Kasumi-1 (cell line): ENCODE measurements at regions not wholly inside any gene's neighbourhood (a gene's known extent, or its start where the extent isn't known, plus 50 kb on each side); places are given as distances from the start of the nearest gene placed in this dataset.
"Not testable (repeated sequence)": the region's sequence is repeated elsewhere in the genome, so short reads cannot be mapped to it uniquely, and the experiment has no call there.

Experiments
- DNase-seq, 2 experiments: peaks; one replicate each; lab custom pipeline; 2025; lab: John Stamatoyannopoulos, UW

DNA sequence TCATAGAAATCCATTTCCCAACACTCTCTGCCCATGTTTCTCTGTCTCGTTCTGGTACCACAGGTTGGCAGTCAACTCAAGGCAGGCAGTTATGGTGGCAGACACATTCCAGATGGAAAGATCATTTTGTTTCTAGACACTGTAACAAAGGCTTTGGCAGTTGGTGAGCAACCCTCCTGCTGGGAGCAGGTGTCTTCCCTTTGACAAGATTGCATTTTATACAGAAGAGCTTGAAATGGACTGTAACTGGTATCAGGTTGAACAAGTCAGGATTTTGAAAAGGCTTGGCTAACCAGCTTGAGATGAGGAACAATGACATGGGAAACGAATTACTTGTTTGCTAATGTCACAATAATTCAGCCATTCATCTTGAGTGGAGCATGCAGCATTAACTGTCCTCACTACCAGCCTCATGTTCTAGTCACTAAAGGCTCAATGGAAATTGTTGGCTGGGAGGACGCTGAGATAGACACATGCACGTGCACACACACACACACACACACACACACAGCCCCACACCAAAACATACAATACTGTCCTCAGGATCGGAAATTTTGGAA, 170.0 kb downstream of the SEMA6D start:
- no peak for DNase-seq

DNA sequence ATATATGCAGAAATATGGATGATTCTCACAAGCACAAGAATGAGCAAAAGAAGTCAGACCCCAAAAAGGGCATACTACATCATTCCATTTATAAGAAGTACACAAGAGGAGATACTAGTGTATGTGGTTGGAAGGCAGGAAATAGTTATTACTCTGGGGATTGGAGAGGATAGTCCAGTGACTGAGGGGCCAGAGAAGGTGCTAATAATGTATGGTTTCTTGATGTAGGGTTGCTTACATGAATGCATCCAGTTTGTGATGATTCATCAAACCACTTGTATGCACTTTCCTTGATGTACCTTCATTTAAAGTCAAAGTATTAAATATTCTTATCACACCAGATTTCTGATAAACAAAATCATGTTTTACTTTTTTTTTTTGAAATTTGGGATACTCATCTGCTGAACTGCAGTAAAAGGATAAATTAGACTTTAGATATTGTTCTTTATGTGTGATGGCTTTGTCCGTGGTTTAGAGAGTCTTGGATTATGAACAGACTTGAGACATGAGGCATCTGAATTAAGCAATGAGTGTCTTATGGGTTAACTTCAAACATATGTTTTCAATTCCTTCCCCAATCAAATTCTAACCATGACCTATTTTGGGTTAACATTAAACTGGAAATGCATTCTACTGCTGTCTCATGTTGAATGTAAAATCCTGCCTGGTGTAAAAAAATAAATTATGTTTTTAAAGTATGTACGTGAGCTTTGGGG, 171.2 kb downstream of the SEMA6D start:
- DNase-seq, result no peak

DNA sequence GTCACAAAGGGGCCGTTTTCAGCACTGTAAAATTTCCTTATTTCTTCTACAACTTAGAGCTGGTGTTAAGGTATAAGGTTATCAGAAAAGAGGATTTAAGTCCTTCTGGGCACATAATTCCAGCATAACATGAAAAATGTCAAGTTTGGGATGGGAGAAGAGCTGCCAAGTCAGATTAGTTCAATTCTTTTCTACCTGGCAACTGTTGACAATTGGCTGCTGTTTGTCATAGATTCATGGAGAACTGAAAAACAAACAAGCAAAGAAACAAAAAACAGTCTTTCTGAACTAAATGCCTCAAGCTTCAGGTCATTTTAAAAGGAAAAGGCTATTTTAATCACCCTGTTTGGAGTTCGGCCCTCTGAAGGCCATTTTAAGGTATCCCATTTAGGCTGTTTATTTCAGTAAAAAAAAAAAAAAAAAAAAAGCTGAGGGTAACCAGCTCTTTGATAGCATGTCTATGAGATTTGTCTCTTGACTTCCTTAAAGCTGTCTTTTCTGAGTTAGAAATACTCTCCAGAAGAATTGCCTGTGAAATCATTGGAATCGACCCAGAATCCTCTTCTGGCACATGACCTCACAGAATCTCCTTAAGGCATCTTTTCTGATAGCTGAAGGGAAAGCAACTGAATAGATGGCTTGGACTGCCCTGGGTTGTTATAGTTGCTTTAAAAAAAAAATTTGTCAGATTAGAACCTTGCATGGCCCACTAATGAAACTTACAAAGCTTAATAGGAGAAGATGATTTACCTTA, 173.3 kb downstream of the SEMA6D start:
- no peak for DNase-seq

DNA sequence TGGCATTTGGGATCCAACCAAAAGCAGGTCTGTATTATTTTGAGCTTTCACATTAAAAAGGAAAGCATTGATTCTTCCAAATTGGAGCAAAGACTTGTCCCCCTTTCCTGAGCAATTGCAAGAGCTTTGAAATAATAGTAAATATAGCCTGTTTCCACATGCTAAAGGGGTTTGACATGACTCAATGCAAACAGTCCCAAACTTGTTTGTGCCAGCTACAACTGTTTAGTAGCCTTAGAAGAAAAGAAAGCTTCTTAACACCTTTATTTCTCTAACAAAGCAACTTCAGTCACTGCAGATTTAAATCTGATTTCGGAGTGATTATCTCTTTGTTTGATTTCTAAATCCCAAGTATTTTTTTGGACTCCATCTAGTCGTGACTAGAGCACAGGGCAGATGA, 180.2 kb downstream of the SEMA6D start:
- no peak for DNase-seq

DNA sequence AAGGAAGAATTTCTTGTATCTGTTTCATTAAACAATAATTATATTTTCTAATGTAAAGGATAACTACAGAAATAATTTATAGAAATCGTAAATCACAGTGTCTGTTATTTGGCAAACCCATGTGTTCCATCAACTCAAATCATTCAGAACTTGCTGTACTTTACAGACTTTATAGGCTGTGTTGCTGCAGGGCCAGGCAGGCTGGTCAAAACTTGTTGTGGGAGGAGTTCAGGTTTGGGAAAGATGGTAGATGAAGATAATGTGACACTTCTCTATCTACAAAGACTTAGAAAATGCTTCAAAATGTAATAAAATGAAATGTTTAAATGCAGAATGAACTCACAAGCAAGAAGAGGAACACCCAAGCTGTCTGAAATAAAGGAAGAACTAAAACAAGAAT, 183.4 kb downstream of the SEMA6D start:
- DNase-seq, result no peak

DNA sequence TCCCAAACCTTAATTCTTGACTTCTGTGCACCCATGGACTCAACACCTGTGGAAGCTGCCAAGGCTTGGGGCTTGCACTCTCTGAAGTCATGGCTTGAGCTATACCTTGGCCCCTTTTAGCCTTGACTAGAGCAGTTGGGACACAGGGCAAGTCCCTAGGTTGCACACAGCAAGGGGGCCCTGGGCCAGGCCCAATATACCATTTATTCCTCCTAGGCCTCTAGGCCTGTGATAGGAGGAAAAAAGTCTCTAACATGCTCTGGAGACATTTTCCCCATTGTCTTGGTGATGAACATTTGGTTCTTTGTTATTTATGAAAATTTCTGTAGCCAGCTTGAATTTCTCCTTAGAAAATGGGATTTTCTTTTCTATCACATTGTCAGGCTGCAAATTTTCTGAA, 186.1 kb downstream of the SEMA6D start:
- no peak for DNase-seq

DNA sequence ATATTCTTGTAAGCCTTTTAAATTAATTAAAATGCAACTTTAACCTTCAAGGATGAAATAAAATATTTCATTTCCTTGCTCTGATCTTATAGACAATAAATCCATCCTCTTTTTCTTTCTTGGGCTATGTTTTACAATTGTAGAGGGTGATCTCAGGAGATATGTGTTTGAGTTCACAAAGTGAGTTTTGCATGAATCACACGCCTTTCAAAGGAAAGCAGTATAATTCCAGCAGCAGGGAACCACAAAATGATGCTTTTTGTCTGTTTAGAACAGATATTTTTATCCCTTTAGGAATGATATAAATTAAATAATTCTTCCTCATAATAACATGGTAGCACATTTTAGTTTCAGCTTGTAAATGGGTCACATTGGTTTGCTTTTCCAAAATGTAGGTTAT, 191.2 kb downstream of the SEMA6D start:
- DNase-seq, result no peak

DNA sequence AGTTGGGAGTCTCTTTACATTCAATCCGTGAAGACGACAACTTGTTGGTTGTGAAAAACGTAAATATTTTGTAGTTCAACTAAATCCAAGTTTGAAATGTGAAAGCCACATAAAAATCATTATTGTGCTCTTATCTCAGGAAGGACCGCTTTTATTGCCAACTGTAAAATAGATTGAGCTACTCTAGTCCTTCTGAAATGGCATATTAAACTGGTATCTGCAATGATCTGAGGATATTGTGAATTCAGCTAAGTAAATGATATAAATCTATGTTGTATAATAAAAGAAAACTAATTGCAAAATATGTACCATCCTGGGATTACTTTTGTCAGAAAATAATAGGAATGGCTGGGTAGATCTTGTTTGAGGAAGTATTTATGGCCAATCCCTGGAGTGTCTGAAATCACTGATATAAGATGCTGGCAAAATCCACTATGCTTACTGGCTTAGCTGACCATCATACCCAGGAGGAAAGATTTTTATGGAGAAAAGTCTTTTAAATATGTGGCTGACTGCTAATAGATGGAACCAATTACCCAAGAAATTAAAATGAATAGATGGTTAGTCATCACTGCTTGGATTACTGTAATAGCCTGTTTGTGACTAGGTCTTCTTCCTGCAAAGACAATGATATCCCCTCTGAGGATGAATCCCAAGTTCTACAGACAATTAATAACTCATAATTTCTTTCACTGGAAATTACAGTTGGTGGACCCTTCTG, 191.8 kb downstream of the SEMA6D start:
- no peak for DNase-seq

DNA sequence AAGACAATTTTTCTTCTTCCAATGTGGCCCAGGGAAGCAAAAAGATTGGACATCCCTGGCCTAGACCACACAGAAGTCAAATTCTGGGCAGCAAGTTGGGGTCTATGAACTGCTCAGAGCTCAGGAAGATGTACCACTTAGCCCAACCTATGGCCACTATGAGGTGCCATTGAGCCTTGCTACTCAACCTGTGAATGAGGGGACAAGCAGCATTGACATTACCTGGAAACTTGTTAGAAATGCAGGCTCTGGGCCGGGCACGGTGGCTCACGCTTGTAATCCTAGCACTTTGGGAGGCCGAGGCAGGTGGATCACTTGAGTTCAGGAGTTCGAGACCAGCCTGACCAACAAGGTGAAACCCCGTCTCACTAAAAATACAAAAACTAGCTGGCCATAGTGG, 195.6 kb downstream of the SEMA6D start:
- not testable (repeated sequence) for DNase-seq

DNA sequence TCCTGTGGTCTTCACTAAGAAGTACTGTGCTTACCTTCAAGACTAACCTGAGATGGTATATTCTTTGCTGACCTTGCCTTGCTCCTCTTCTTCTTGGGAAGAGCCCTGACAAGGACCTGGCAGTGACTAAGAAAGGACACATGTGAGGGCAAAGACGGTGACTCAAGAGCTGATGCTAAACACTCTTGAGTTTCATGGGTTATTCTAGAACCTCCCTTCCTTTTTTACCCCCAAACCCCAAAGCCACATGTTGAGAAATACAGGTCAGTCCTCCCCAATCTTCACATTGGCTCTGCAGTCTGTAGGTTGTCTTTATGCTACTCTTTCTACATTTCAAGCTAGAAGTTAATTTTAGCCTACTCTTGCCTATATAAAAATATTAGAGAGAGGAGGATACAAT, 200.6 kb downstream of the SEMA6D start:
- DNase-seq, result no peak

DNA sequence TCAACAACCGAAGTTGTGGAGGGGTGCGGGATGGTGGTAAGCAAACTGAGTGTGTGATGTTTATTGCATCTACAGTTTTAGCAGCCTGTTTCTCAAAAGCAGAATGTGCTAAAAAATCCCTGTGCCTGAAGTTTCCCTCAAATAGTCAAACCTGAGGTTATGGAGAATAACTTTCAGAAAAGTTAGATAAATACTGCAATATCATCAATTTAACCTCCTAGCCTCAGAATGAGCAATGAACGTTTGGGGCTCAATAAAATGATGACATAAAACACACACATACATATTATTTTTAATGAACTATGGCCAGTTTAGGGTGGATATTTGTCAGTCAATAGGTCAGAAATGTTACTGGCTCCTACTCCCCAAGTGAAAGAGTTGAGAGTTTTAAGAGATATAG, 201.6 kb downstream of the SEMA6D start:
- no peak for DNase-seq

DNA sequence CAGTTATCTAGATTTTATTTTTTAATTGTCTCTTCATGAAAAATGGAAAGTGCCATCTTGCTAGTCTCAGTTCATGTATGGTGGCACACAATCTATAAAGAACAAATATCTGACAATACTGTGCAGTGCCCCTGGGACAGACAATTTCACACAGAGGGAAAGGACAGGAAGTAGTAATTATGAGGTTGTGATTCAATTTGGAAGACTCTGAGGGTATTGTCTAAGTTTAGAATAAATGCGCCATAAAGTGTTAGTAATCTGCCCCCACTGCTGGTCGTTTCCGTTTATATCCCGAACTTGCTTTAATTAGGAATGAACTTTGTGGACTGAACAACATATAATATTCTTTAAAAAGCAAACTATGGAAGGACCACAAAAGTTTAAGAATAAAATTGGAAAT, 196.4 kb upstream of the SLC24A5 start:
- DNase-seq, result no peak

DNA sequence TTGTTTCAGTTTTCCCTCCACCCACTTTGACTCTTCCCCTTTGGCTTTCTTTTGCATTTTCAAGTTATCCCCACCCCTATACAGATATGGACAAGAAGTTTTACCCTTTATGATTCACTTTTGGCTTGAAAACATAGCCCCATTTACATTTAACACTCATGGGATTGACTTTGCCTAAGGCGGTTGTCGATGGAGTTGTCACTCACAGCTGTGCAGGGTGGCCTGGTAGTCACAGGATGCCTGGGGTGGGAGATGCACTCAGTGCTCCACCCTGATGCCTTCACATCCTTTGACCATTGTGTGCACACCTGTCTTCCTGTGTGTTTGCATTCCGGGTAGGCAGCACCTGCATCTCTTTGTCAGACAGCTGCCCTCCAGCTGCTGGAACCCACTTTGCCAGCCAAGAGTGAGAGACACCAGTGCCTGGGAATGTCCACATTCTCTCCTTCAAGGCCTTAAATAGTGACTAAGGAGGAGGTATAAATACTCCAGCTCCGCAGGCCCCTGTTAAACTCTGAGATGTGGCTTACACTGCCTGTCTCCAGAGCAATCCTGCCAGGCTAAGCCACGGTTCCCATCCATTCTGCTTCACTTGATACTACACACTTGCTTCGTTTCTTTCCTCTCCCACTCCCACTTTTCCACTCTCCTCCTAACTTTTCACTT, 191.5 kb upstream of the SLC24A5 start:
- DNase-seq, result no peak

DNA sequence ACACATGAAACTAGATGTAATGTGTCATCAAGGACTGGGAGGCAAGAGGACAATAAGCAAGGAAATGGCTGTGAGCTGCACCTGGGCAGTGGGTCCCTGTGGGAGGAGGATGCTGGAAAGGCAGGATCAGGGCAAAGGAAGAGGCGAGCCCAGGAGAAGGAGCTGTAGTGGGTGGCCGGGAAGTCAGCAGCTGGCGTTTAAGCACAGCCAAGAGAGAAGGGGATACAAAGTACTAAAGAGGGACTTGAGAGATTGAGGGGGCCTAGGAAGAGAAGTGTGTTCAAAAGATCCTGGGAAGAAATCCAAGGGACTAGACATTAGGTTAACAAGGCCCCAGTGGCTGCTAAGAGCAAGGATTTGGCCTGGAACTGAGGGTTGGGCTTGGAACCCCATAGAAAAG, 188.5 kb upstream of the SLC24A5 start:
- DNase-seq, result no peak

DNA sequence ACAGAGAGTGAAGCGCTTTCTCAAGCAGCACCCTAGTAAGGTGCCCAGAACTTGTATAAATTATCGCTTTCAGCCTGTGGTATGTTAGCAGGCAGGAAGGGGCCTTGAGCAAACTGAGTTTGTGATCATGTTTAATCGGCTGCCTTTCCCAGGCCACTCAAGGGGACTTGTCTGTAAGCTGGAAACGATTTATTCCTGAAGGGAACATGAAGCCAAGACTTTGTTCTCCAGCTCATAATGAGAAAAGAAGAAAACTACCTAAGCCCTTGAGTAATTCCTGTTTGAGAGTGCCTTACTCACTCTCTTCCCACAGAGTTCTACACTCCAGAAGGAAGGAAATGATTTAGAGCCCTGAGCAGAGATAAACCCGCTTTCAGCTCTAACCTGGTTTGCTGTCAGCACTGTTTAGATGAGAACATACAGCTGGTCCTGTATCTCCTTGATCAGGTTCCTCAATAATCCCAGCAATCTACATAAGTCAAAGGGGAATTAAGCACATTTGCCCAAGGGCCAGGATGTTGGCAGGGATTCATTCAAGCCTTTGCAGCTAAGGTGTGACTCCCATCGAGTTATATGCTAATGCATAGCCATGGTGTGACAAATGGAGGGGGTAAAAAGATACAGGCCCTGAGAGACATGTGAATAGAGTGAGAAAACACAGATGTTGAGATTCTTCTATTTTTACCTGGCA, 187.7 kb upstream of the SLC24A5 start:
- no peak for DNase-seq

DNA sequence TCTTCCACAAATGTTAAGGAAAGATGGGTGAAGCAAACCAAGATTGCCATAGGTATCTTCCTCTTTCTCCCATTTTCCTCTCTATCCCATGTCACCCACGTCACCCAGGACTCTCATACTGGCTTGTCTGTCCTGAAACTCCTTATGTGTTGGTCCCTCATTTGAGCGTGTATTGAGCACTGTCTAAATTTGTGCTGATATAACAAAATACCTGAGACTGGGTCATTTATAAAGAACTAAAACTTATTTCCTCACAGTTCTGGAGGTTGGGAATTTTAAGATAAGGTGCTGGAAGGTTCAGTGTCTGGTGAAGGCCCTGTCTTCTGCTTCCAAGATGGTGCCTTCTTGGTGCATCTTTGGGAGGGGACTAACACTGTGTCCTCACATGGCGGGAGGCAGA, 186.9 kb upstream of the SLC24A5 start:
- no peak for DNase-seq

DNA sequence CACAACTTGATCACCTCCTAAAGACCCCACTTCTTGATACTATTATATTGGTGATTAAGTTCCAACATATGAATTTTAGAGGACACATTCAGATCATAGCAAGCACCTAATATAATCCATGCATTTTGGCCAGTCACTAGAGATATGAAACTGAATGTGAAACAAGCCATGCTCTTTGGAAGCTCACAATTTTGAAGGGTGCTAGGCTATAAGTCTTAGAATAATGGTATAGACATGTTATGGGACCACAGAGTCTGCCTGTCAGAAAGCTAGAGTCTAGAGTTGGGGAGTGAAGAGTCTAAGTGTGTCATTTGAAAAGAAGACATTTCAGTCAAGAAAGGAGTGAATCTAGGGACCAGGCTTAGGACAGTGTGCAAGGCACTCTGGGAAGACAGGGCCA, 186.4 kb upstream of the SLC24A5 start:
- no peak for DNase-seq

DNA sequence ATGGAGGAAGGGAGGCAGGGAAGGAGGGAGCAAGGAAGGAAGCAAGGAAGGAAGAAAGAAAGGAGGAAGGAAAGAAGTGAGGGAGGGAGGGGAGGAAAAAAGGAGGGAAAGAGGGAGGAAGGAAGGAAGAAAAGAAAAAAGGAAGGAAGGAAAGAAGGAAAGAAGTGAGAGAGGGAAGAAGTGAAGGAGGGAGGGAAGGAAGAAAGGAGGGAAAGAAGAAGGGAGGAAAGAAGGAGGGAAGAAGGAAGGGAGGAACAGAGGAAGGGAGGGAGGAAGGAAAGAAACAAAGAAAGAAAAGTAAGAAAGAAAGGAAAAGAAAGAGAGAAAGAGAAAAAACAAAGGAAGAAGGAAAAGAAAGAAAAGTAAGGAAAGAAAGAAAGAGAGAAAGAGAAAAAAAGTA, 183.0 kb upstream of the SLC24A5 start:
- DNase-seq, result no peak

DNA sequence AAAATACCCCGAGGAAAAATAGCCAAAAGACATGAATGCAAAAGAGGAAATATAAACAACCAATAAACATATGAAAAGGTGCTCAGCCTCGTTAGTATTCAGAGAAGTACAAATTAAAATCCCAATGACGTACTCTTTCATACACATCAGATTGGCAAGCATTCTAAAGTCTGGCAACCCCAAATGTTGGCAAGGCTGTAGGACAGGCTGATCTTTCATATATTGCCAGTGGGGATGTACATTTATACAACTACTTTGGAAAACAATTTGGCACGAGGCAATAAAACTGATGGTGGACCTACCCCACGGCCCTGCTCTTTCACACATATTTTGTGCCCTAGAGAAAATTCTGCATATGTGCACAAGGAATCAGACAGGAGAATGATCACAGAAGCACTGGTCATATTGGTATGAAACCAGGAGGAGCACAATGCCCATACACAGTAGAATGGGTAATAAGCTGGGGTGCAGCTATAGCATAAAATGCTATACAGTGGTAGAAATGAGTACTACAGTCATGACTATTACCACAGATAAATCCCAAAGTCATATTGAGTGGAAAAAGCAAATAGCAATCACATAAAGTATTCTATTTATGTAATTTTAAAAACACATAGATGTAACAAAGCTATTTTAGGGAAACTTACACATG, 176.0 kb upstream of the SLC24A5 start:
- no peak for DNase-seq

DNA sequence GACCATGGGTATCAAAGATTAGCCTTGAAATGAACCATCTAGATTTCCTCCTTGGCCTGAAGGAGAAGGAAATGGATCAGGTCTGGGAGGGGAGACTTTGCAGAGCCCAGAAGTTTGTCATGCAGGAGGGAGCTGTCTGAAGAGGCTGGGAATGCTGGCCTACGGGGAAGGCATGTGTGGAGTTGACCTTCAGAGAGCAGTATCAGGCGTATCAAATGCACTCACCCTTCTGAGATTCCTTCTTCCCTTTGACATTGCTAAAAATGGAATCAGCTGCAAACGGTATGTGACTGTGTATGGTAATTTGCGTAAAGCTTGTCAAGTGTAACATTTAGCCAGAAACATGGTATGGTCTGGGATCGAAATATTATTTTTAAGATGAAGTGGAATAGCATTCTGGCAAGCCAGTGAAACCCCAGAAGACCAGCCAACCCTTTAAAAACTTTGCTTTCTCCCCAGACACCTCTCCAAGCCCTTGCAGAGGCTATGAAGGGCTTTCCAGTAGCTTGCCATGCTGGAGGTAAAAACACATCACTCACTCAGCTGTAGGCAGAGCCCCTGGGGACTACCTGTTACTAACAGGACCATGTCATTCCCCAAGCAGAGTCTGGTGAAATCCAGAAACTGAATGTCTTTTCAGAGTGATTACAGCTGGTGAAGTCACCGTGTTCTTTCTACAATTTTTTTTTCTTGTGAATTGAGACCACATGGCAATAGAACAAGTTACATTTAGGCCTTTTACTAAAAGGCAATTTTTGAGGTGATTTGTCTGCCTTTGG, 174.7 kb upstream of the SLC24A5 start:
- DNase-seq, result no peak
